ENCODE measurements at regions not wholly inside any gene's neighbourhood (a gene's known extent, or its start where the extent isn't known, plus 50 kb on each side); places are given as distances from the start of the nearest gene placed in this dataset.
"Not testable (repeated sequence)": the region's sequence is repeated elsewhere in the genome, so short reads cannot be mapped to it uniquely, and the experiment has no call there.

DNA sequence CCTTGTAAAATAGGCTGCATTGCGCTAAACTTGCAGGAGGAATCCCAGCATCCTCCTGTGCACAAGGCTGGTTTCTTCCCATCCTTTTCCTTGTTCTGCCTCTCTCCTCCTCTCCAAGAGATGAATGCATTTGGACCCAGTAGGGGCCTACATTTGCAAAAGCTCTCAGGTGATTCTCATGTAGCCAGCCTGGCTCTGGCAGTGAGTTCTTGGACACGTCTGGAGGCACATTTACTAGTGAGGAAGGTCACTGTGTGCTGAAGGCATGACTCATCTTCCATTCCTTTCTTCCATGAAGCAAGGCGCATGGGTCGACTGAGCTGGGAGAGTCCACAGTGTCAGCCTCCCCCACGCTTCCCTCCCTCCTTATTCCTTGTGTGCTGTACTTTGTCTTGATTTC lies 73.8 kb upstream of the KRTAP5-11 start:
- TF ChIP-seq, protein P1, sequence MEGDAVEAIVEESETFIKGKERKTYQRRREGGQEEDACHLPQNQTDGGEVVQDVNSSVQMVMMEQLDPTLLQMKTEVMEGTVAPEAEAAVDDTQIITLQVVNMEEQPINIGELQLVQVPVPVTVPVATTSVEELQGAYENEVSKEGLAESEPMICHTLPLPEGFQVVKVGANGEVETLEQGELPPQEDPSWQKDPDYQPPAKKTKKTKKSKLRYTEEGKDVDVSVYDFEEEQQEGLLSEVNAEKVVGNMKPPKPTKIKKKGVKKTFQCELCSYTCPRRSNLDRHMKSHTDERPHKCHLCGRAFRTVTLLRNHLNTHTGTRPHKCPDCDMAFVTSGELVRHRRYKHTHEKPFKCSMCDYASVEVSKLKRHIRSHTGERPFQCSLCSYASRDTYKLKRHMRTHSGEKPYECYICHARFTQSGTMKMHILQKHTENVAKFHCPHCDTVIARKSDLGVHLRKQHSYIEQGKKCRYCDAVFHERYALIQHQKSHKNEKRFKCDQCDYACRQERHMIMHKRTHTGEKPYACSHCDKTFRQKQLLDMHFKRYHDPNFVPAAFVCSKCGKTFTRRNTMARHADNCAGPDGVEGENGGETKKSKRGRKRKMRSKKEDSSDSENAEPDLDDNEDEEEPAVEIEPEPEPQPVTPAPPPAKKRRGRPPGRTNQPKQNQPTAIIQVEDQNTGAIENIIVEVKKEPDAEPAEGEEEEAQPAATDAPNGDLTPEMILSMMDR (IDR thresholded peaks at IDR 0.05): not testable (repeated sequence)
- TF ChIP-seq POLR2A (IDR thresholded peaks at IDR 0.05): not testable (repeated sequence)
